PC-9 (cell line): ENCODE measurements at regions not wholly inside any gene's neighbourhood (a gene's known extent, or its start where the extent isn't known, plus 50 kb on each side); places are given as distances from the start of the nearest gene placed in this dataset.

Experiments
- EZH2 ChIP-seq: fragments of 200-600 bp; sonication (generic); IDR thresholded peaks from 2 replicates; pipeline ENCODE4 v1.8.0; 2017; ENCODE audit warnings: antibody characterized with exemption, low read depth
- TF ChIP-seq, protein P1 (sequence below): fragments of 200-600 bp; sonication (generic); conservative IDR thresholded peaks from 2 replicates; pipeline ENCODE4 v1.6.1; 2017; ENCODE audit warnings: mixed run types, antibody characterized with exemption, mild to moderate bottlenecking, moderate library complexity

DNA sequence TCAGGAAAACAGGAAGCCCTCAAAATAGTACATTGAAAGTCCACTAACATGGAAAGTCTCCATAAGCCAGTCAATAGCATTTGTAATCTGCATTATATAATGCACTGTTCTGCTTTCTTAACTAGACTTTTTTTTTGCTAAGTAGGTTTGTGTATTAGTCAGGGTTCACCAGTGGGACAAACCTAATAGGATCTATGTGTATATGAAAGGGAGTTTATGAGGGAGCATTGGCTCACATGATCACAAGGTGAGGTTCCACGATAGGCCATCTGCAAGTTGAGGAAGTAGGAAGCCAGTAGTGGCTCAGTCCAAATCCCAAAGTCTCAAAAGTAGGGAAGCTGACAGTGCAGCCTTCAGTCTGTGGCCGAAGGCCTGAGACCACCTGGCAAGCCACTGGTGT, 116.0 kb downstream of the MXRA5 start:
- TF ChIP-seq, protein P1, sequence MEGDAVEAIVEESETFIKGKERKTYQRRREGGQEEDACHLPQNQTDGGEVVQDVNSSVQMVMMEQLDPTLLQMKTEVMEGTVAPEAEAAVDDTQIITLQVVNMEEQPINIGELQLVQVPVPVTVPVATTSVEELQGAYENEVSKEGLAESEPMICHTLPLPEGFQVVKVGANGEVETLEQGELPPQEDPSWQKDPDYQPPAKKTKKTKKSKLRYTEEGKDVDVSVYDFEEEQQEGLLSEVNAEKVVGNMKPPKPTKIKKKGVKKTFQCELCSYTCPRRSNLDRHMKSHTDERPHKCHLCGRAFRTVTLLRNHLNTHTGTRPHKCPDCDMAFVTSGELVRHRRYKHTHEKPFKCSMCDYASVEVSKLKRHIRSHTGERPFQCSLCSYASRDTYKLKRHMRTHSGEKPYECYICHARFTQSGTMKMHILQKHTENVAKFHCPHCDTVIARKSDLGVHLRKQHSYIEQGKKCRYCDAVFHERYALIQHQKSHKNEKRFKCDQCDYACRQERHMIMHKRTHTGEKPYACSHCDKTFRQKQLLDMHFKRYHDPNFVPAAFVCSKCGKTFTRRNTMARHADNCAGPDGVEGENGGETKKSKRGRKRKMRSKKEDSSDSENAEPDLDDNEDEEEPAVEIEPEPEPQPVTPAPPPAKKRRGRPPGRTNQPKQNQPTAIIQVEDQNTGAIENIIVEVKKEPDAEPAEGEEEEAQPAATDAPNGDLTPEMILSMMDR, result no peak
- TF ChIP-seq EZH2, result no peak
